ENCODE measurements at regions not wholly inside any gene's neighbourhood (a gene's known extent, or its start where the extent isn't known, plus 50 kb on each side); places are given as distances from the start of the nearest gene placed in this dataset.

- no peak overlapping the region for H3K18ac ChIP-seq (ENCODE audit: low read length)
- no peaks in the 10 kb centered on the region for H3K9me3 ChIP-seq (ENCODE audit: insufficient read depth, low read depth, low read length)
- no peak overlapping the region for H3K14ac ChIP-seq (ENCODE audit: low read length)
- H3K36me3 ChIP-seq (ENCODE audit: control insufficient read depth in 1 of 2, insufficient read depth in 2 of 2, low read length in 2 of 2), result no peaks in the 10 kb centered on the region
- H3K27ac ChIP-seq (ENCODE audit: low read depth, low read length), result no peak overlapping the region
- no peak overlapping the region for H3K4me3 ChIP-seq (ENCODE audit: low read depth, low read length)
- H4K8ac ChIP-seq (ENCODE audit: low read depth, low read length), result no peak overlapping the region
- WGBS (ENCODE audit: extremely low coverage, insufficient coverage, insufficient read length), result no CpG with 5 or more reads among the region's 5 CpGs
- no peak overlapping the region for H2AK5ac ChIP-seq (ENCODE audit: low read length)
- no peak overlapping the region for H3K4ac ChIP-seq (ENCODE audit: low read depth, low read length)
- H4K12ac ChIP-seq (ENCODE audit: low read depth, low read length), result no peak overlapping the region
- no peak overlapping the region for H3K4me2 ChIP-seq (ENCODE audit: low read length)
- H3K79me1 ChIP-seq (ENCODE audit: low read length), result no peaks in the 10 kb centered on the region
- no peak overlapping the region for H4K91ac ChIP-seq (ENCODE audit: low read depth, low read length)
- H3K4me1 ChIP-seq (ENCODE audit: control insufficient read depth in 1 of 2, insufficient read depth in 2 of 2, low read length in 2 of 2), result no peaks in the 10 kb centered on the region
- no peak overlapping the region for H2AFZ ChIP-seq (ENCODE audit: insufficient read depth, low read length, poor library complexity)
- no peaks in the 10 kb centered on the region for H3K27me3 ChIP-seq (ENCODE audit: insufficient read depth, low read length)
- no peak overlapping the region for H3K23ac ChIP-seq (ENCODE audit: low read length)
- no peak overlapping the region for H3K9ac ChIP-seq (ENCODE audit: low read length)
- H2BK5ac ChIP-seq (ENCODE audit: low read depth, low read length, poor library complexity), result no peak overlapping the region
- no peak for DNase-seq
- H2BK12ac ChIP-seq (ENCODE audit: low read length), result no peak overlapping the region
- H3K79me2 ChIP-seq (ENCODE audit: control insufficient read depth, insufficient read depth, low read length, poor library complexity), result no peaks in the 10 kb centered on the region
- H2BK120ac ChIP-seq (ENCODE audit: insufficient read depth, low read length, poor library complexity), result no peak overlapping the region
These were observed 299.2 kb downstream of the RPS29 start for GRCh38 chr14:49287004-49287403.

GRCh38 chr14:49286257-49286983 lies 299.8 kb downstream of the RPS29 start:
- H2BK12ac ChIP-seq (ENCODE audit: low read length), result no peak overlapping the region
- no peak overlapping the region for H4K91ac ChIP-seq (ENCODE audit: low read depth, low read length)
- H2AFZ ChIP-seq (ENCODE audit: insufficient read depth, low read length, poor library complexity), result no peak overlapping the region
- no peaks in the 10 kb centered on the region for H3K27me3 ChIP-seq (ENCODE audit: insufficient read depth, low read length)
- H2AK5ac ChIP-seq (ENCODE audit: low read length), result no peak overlapping the region
- H3K27ac ChIP-seq (ENCODE audit: low read depth, low read length), result no peak overlapping the region
- H3K79me2 ChIP-seq (ENCODE audit: control insufficient read depth, insufficient read depth, low read length, poor library complexity), result no peaks in the 10 kb centered on the region
- no peaks in the 10 kb centered on the region for H3K36me3 ChIP-seq (ENCODE audit: control insufficient read depth in 1 of 2, insufficient read depth in 2 of 2, low read length in 2 of 2)
- no peak overlapping the region for H3K23ac ChIP-seq (ENCODE audit: low read length)
- H2BK5ac ChIP-seq (ENCODE audit: low read depth, low read length, poor library complexity), result no peak overlapping the region
- no peak overlapping the region for H4K12ac ChIP-seq (ENCODE audit: low read depth, low read length)
- no peak overlapping the region for H3K14ac ChIP-seq (ENCODE audit: low read length)
- no peak overlapping the region for H2BK120ac ChIP-seq (ENCODE audit: insufficient read depth, low read length, poor library complexity)
- no peak overlapping the region for H3K4me2 ChIP-seq (ENCODE audit: low read length)
- H3K4me1 ChIP-seq (ENCODE audit: control insufficient read depth in 1 of 2, insufficient read depth in 2 of 2, low read length in 2 of 2), result no peaks in the 10 kb centered on the region
- no peak overlapping the region for H4K8ac ChIP-seq (ENCODE audit: low read depth, low read length)
- no peak overlapping the region for H3K4me3 ChIP-seq (ENCODE audit: low read depth, low read length)
- H3K9me3 ChIP-seq (ENCODE audit: insufficient read depth, low read depth, low read length), result no peaks in the 10 kb centered on the region
- no peak overlapping the region for H3K4ac ChIP-seq (ENCODE audit: low read depth, low read length)
- no peak for DNase-seq
- no peak overlapping the region for H3K18ac ChIP-seq (ENCODE audit: low read length)
- H3K79me1 ChIP-seq (ENCODE audit: low read length), result no peaks in the 10 kb centered on the region
- WGBS (ENCODE audit: extremely low coverage, insufficient coverage, insufficient read length), result no CpG with 5 or more reads among the region's 1 CpG
- H3K9ac ChIP-seq (ENCODE audit: low read length), result no peak overlapping the region

- no peak overlapping the region for H3K23ac ChIP-seq (ENCODE audit: low read length)
- H3K18ac ChIP-seq (ENCODE audit: low read length), result no peak overlapping the region
- H3K27me3 ChIP-seq (ENCODE audit: insufficient read depth, low read length), result no peaks in the 10 kb centered on the region
- no peak overlapping the region for H2BK5ac ChIP-seq (ENCODE audit: low read depth, low read length, poor library complexity)
- no peaks in the 10 kb centered on the region for H3K79me2 ChIP-seq (ENCODE audit: control insufficient read depth, insufficient read depth, low read length, poor library complexity)
- H2BK12ac ChIP-seq (ENCODE audit: low read length), result no peak overlapping the region
- no peak overlapping the region for H2AFZ ChIP-seq (ENCODE audit: insufficient read depth, low read length, poor library complexity)
- H3K14ac ChIP-seq (ENCODE audit: low read length), result no peak overlapping the region
- H2AK5ac ChIP-seq (ENCODE audit: low read length), result no peak overlapping the region
- no peaks in the 10 kb centered on the region for H3K36me3 ChIP-seq (ENCODE audit: control insufficient read depth in 1 of 2, insufficient read depth in 2 of 2, low read length in 2 of 2)
- no peak overlapping the region for H2BK120ac ChIP-seq (ENCODE audit: insufficient read depth, low read length, poor library complexity)
- H3K27ac ChIP-seq (ENCODE audit: low read depth, low read length), result no peak overlapping the region
- no peaks in the 10 kb centered on the region for H3K9me3 ChIP-seq (ENCODE audit: insufficient read depth, low read depth, low read length)
- H3K9ac ChIP-seq (ENCODE audit: low read length), result no peak overlapping the region
- H3K4me1 ChIP-seq (ENCODE audit: control insufficient read depth in 1 of 2, insufficient read depth in 2 of 2, low read length in 2 of 2), result no peaks in the 10 kb centered on the region
- DNase-seq, result no peak
- WGBS (ENCODE audit: extremely low coverage, insufficient coverage, insufficient read length), result no CpG with 5 or more reads among the region's 1 CpG
- H3K4ac ChIP-seq (ENCODE audit: low read depth, low read length), result no peak overlapping the region
- H4K12ac ChIP-seq (ENCODE audit: low read depth, low read length), result no peak overlapping the region
- no peaks in the 10 kb centered on the region for H3K79me1 ChIP-seq (ENCODE audit: low read length)
- H4K8ac ChIP-seq (ENCODE audit: low read depth, low read length), result no peak overlapping the region
- no peak overlapping the region for H3K4me3 ChIP-seq (ENCODE audit: low read depth, low read length)
- H3K4me2 ChIP-seq (ENCODE audit: low read length), result no peak overlapping the region
- no peak overlapping the region for H4K91ac ChIP-seq (ENCODE audit: low read depth, low read length)
These were observed 305.6 kb downstream of the RPS29 start for GRCh38 chr14:49280566-49280965.

GRCh38 chr14:49250517-49250916 lies 335.7 kb downstream of the RPS29 start:
- Histone ChIP-seq H3K4me1 (ENCODE audit: control insufficient read depth in 1 of 2, insufficient read depth in 2 of 2, low read length in 2 of 2) (peaks cover 3 to 7% of the 10 kb centered on the region in 2 experiments), H3K9ac (ENCODE audit: low read length) (no peak overlapping the region), H2BK12ac (ENCODE audit: low read length) (no peak overlapping the region), H4K8ac (ENCODE audit: low read depth, low read length) (no peak overlapping the region), H3K23ac (ENCODE audit: low read length) (no peak overlapping the region), H3K18ac (ENCODE audit: low read length) (no peak overlapping the region), H3K79me1 (ENCODE audit: low read length) (no peaks in the 10 kb centered on the region), H3K79me2 (ENCODE audit: control insufficient read depth, insufficient read depth, low read length, poor library complexity) (no peaks in the 10 kb centered on the region), H4K91ac (ENCODE audit: low read depth, low read length) (no peak overlapping the region), H3K9me3 (ENCODE audit: insufficient read depth, low read depth, low read length) (peaks cover 1% of the 10 kb centered on the region), H3K4ac (ENCODE audit: low read depth, low read length) (no peak overlapping the region), H3K4me3 (ENCODE audit: low read depth, low read length) (no peak overlapping the region), H3K14ac (ENCODE audit: low read length) (no peak overlapping the region), H3K4me2 (ENCODE audit: low read length) (no peak overlapping the region), H2AFZ (ENCODE audit: insufficient read depth, low read length, poor library complexity) (no peak overlapping the region), H2BK5ac (ENCODE audit: low read depth, low read length, poor library complexity) (no peak overlapping the region), H3K27ac (ENCODE audit: low read depth, low read length) (no peak overlapping the region), H3K27me3 (ENCODE audit: insufficient read depth, low read length) (no peaks in the 10 kb centered on the region), H4K12ac (ENCODE audit: low read depth, low read length) (no peak overlapping the region), H3K36me3 (ENCODE audit: control insufficient read depth in 1 of 2, insufficient read depth in 2 of 2, low read length in 2 of 2) (no peaks in the 10 kb centered on the region), H2BK120ac (ENCODE audit: insufficient read depth, low read length, poor library complexity) (no peak overlapping the region), H2AK5ac (ENCODE audit: low read length) (no peak overlapping the region)
- no peak for DNase-seq
- no CpG with 5 or more reads among the region's 6 CpGs for WGBS (ENCODE audit: extremely low coverage, insufficient coverage, insufficient read length)
